ENCODE measurements at regions not wholly inside any gene's neighbourhood (a gene's known extent, or its start where the extent isn't known, plus 50 kb on each side); places are given as distances from the start of the nearest gene placed in this dataset.
A peak's percentile ranks its signal among the peaks of the same experiment; 100 is the strongest.

GRCh38 chr7:153454306-153454705 lies 597.9 kb upstream of the DPP6 start:
- no peak for ATAC-seq (replicated peaks in 6 of 8)
- 4 to 73% (median 37%) methylated on average over 3 to 9 of the region's 9 CpGs; no CpG with 5 or more reads in 1 of the 10 experiments for WGBS, 10 experiments
- in situ Hi-C loops (cut with MboI; ENCODE audit: low pct_unique_long_range_greater_than_20kb in 2 of 9, low sequenced_read_pairs in 9 of 9, unreplicated experiment in 9 of 9): no loop called here
- no peak overlapping the region for H3K4me3 ChIP-seq
- no peaks in the 10 kb centered on the region for H3K4me1 ChIP-seq (replicated peaks in 1 of 2)
- H3K27ac ChIP-seq: no peak overlapping the region

GRCh38 chr7:153457746-153458145 lies 594.5 kb upstream of the DPP6 start:
- Histone ChIP-seq H3K4me1 (replicated peaks in 1 of 2) (no peaks in the 10 kb centered on the region), H3K27ac (no peak overlapping the region), H3K4me3 (no peak overlapping the region)
- in situ Hi-C loops (cut with MboI; ENCODE audit: low pct_unique_long_range_greater_than_20kb in 2 of 9, low sequenced_read_pairs in 9 of 9, unreplicated experiment in 9 of 9): no loop called here
- 0 to 100% (median 43%) methylated on average over 1 to 6 of the region's 7 CpGs; no CpG with 5 or more reads in 2 of the 10 experiments for WGBS, 10 experiments
- peak in 1 of 8 experiments; percentile 69 for ATAC-seq (replicated peaks in 6 of 8)

GRCh38 chr7:153470004-153470671 lies 582.1 kb upstream of the DPP6 start:
- Histone ChIP-seq H3K4me1 (replicated peaks in 1 of 2) (no peaks in the 10 kb centered on the region), H3K4me3 (no peak overlapping the region), H3K27ac (no peak overlapping the region)
- no peak for ATAC-seq (replicated peaks in 6 of 8)
- in situ Hi-C loops (cut with MboI; ENCODE audit: low pct_unique_long_range_greater_than_20kb in 2 of 9, low sequenced_read_pairs in 9 of 9, unreplicated experiment in 9 of 9): no loop called here
- WGBS, 10 experiments: 0 to 71% (median 11%) methylated on average over 1 to 7 of the region's 9 CpGs; no CpG with 5 or more reads in 1 of the 10 experiments

DNA sequence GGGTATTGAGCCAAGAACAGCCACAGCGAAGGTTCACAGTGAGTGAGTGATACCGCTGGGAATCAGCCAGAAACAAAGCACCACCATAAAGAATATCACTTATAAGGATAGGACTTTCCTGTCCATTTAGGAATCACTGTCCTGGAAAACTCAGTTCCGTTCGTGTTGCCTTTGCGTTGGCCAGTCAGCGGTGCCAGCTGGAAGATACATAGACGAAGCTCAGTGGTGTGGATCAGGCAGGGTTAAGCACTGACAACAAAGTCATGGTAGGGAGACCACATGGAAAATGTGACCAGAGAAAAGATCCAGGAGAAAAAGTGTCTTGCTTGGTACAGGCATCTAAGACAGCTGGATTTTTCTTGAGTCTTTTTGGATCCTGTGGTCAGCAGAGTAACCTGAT lies 579.7 kb upstream of the DPP6 start:
- Histone ChIP-seq H3K4me3 (no peak overlapping the region), H3K27ac (no peak overlapping the region), H3K4me1 (replicated peaks in 1 of 2) (no peaks in the 10 kb centered on the region)
- 0 to 91% (median 39%) methylated on average over 1 to 7 of the region's 7 CpGs; no CpG with 5 or more reads in 2 of the 10 experiments for WGBS, 10 experiments
- in situ Hi-C loops (cut with MboI; ENCODE audit: low pct_unique_long_range_greater_than_20kb in 2 of 9, low sequenced_read_pairs in 9 of 9, unreplicated experiment in 9 of 9): no loop called here
- no peak for ATAC-seq (replicated peaks in 6 of 8)

DNA sequence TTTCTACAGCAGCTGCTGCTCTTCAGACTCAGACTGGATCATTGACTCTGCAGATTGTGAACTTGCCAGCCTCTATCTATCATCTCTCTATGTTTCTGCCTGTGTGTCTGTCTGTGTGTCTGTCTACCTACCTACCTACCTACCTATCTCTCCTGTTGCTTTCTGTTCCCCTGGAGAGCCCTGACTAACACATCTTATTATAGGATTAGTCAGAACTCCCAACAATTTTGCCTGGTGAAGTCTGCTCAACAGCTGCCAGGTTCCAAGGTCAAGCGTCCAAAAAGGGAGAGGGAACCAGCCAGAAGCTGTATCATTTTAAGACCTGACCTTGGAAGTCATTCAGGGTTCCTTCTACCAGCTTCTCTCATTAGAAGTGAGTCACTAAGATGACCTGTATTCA lies 579.0 kb upstream of the DPP6 start:
- ATAC-seq (replicated peaks in 6 of 8): no peak
- Histone ChIP-seq H3K4me1 (replicated peaks in 1 of 2) (no peaks in the 10 kb centered on the region), H3K4me3 (no peak overlapping the region), H3K27ac (no peak overlapping the region)
- WGBS, 10 experiments: 0 to 100% methylated on average over 1 of the region's 1 CpG; no CpG with 5 or more reads in 8 of the 10 experiments
- in situ Hi-C loops (cut with MboI; ENCODE audit: low pct_unique_long_range_greater_than_20kb in 2 of 9, low sequenced_read_pairs in 9 of 9, unreplicated experiment in 9 of 9): no loop called here

GRCh38 chr7:153475239-153475638 lies 577.0 kb upstream of the DPP6 start:
- H3K4me1 ChIP-seq (replicated peaks in 1 of 2): no peaks in the 10 kb centered on the region
- H3K27ac ChIP-seq: no peak overlapping the region
- WGBS, 10 experiments: 0 to 80% (median 38%) methylated on average over 1 to 2 of the region's 3 CpGs; no CpG with 5 or more reads in 5 of the 10 experiments
- H3K4me3 ChIP-seq: no peak overlapping the region
- in situ Hi-C loops (cut with MboI; ENCODE audit: low pct_unique_long_range_greater_than_20kb in 2 of 9, low sequenced_read_pairs in 9 of 9, unreplicated experiment in 9 of 9): no loop called here
- ATAC-seq (replicated peaks in 6 of 8): no peak

GRCh38 chr7:153476166-153476565 lies 576.0 kb upstream of the DPP6 start:
- in situ Hi-C loops (cut with MboI; ENCODE audit: low pct_unique_long_range_greater_than_20kb in 2 of 9, low sequenced_read_pairs in 9 of 9, unreplicated experiment in 9 of 9): no loop called here
- no peak for ATAC-seq (replicated peaks in 6 of 8)
- WGBS, 10 experiments: 0 to 84% (median 13%) methylated on average over 1 to 2 of the region's 2 CpGs; no CpG with 5 or more reads in 3 of the 10 experiments
- Histone ChIP-seq H3K4me3 (no peak overlapping the region), H3K27ac (no peak overlapping the region), H3K4me1 (replicated peaks in 1 of 2) (no peaks in the 10 kb centered on the region)

- no peak overlapping the region for H3K27ac ChIP-seq
- in situ Hi-C loops (cut with MboI; ENCODE audit: low pct_unique_long_range_greater_than_20kb in 2 of 9, low sequenced_read_pairs in 9 of 9, unreplicated experiment in 9 of 9): no loop called here
- no peak for ATAC-seq (replicated peaks in 6 of 8)
- H3K4me1 ChIP-seq (replicated peaks in 1 of 2): no peaks in the 10 kb centered on the region
- WGBS, 10 experiments: 0 to 90% (median 29%) methylated on average over 1 to 2 of the region's 2 CpGs; no CpG with 5 or more reads in 4 of the 10 experiments
- H3K4me3 ChIP-seq: no peak overlapping the region
Observed at GRCh38 chr7:153496257-153496656, 555.9 kb upstream of the DPP6 start.

- in situ Hi-C loops (cut with MboI; ENCODE audit: low pct_unique_long_range_greater_than_20kb in 2 of 9, low sequenced_read_pairs in 9 of 9, unreplicated experiment in 9 of 9): no loop called here
- WGBS, 10 experiments: 0 to 88% (median 59%) methylated on average over 1 to 5 of the region's 5 CpGs
- H3K4me1 ChIP-seq (replicated peaks in 1 of 2): no peaks in the 10 kb centered on the region
- H3K27ac ChIP-seq: no peak overlapping the region
- peak in 1 of 8 experiments; percentile 49 for ATAC-seq (replicated peaks in 6 of 8)
- no peak overlapping the region for H3K4me3 ChIP-seq
Observed at GRCh38 chr7:153503093-153503492, 549.1 kb upstream of the DPP6 start.

- no peak for ATAC-seq (replicated peaks in 6 of 8)
- in situ Hi-C loops (cut with MboI; ENCODE audit: low pct_unique_long_range_greater_than_20kb in 2 of 9, low sequenced_read_pairs in 9 of 9, unreplicated experiment in 9 of 9): no loop called here
- H3K4me1 ChIP-seq (replicated peaks in 1 of 2): no peaks in the 10 kb centered on the region
- 0 to 100% (median 58%) methylated on average over 1 to 14 of the region's 17 CpGs; no CpG with 5 or more reads in 1 of the 10 experiments for WGBS, 10 experiments
- no peak overlapping the region for H3K4me3 ChIP-seq
- no peak overlapping the region for H3K27ac ChIP-seq
Observed at GRCh38 chr7:153504288-153505075, 547.7 kb upstream of the DPP6 start.

GRCh38 chr7:153507885-153508284 lies 544.3 kb upstream of the DPP6 start:
- in situ Hi-C loops (cut with MboI; ENCODE audit: low pct_unique_long_range_greater_than_20kb in 2 of 9, low sequenced_read_pairs in 9 of 9, unreplicated experiment in 9 of 9): no loop called here
- Histone ChIP-seq H3K27ac (no peak overlapping the region), H3K4me1 (replicated peaks in 1 of 2) (no peaks in the 10 kb centered on the region), H3K4me3 (no peak overlapping the region)
- no peak for ATAC-seq (replicated peaks in 6 of 8)
- 0 to 82% (median 52%) methylated on average over 1 to 3 of the region's 4 CpGs; no CpG with 5 or more reads in 5 of the 10 experiments for WGBS, 10 experiments

GRCh38 chr7:153509768-153510167 lies 542.4 kb upstream of the DPP6 start:
- WGBS, 10 experiments: 10 to 57% (median 32%) methylated on average over 2 to 3 of the region's 3 CpGs; no CpG with 5 or more reads in 6 of the 10 experiments
- in situ Hi-C loops (cut with MboI; ENCODE audit: low pct_unique_long_range_greater_than_20kb in 2 of 9, low sequenced_read_pairs in 9 of 9, unreplicated experiment in 9 of 9): no loop called here
- ATAC-seq (replicated peaks in 6 of 8): no peak
- Histone ChIP-seq H3K4me3 (no peak overlapping the region), H3K4me1 (replicated peaks in 1 of 2) (no peaks in the 10 kb centered on the region), H3K27ac (no peak overlapping the region)

DNA sequence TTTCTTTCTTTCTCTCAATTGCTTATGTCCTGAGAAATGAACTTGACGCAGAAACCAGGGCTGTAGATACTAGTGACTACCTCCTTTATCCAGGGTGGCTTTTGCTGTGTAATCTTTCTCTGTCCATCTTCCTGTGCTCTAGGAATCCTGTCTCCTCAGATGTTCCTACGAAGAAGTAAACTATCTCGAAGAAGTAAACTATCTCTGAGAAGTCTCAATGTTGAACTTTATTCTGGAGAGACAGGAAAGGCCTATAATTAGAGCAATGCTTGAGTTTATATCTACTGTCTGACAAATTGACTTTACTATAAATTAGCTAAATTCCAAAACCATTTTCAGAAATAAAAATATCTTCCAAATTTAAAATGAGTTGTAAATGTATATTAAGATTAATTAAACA lies 541.5 kb upstream of the DPP6 start:
- 0 to 69% (median 40%) methylated on average over 1 to 3 of the region's 3 CpGs; no CpG with 5 or more reads in 2 of the 10 experiments for WGBS, 10 experiments
- Histone ChIP-seq H3K4me3 (no peak overlapping the region), H3K27ac (no peak overlapping the region), H3K4me1 (replicated peaks in 1 of 2) (no peaks in the 10 kb centered on the region)
- no peak for ATAC-seq (replicated peaks in 6 of 8)
- in situ Hi-C loops (cut with MboI; ENCODE audit: low pct_unique_long_range_greater_than_20kb in 2 of 9, low sequenced_read_pairs in 9 of 9, unreplicated experiment in 9 of 9): no loop called here

Measured in motor neuron (in vitro differentiated cells).